GM21526 (cell line): ENCODE measurements at regions not wholly inside any gene's neighbourhood (a gene's known extent, or its start where the extent isn't known, plus 50 kb on each side); places are given as distances from the start of the nearest gene placed in this dataset.

Experiments used
- ATAC-seq: cut with Tn5 transposase; IDR thresholded peaks from one replicate; pipeline ENCODE4 v1.9.1; 2021; ENCODE audit warnings: moderate library complexity; ENCODE audit not compliant: unreplicated experiment, low FRiP score

GRCh38 chr20:11769825-11770224 lies 147.9 kb upstream of the BTBD3 start:
- ATAC-seq, result no peak

- ATAC-seq, result no peak
Measured at GRCh38 chr20:11772226-11772730, 145.4 kb upstream of the BTBD3 start.

- ATAC-seq, result no peak
Measured at GRCh38 chr20:11776687-11777086, 141.0 kb upstream of the BTBD3 start.

- no peak for ATAC-seq
Measured at GRCh38 chr20:11777387-11778205, 140.1 kb upstream of the BTBD3 start.

- no peak for ATAC-seq
Measured at GRCh38 chr20:11778206-11778570, 139.5 kb upstream of the BTBD3 start.

- no peak for ATAC-seq
Measured at GRCh38 chr20:11780765-11781369, 136.8 kb upstream of the BTBD3 start.

- ATAC-seq, result no peak
Measured at GRCh38 chr20:11783102-11783850, 134.4 kb upstream of the BTBD3 start.

GRCh38 chr20:11785885-11786507 lies 131.7 kb upstream of the BTBD3 start:
- ATAC-seq, result no peak

- ATAC-seq, result no peak
Measured at GRCh38 chr20:11790046-11790445, 127.6 kb upstream of the BTBD3 start.

GRCh38 chr20:11791316-11791715 lies 126.4 kb upstream of the BTBD3 start:
- ATAC-seq, result no peak

GRCh38 chr20:11791835-11792567 lies 125.7 kb upstream of the BTBD3 start:
- ATAC-seq, result no peak

- no peak for ATAC-seq
Measured at GRCh38 chr20:11792568-11792953, 125.1 kb upstream of the BTBD3 start.

GRCh38 chr20:11794525-11794924 lies 123.2 kb upstream of the BTBD3 start:
- no peak for ATAC-seq

- ATAC-seq, result no peak
Measured at GRCh38 chr20:11795071-11795615, 122.5 kb upstream of the BTBD3 start.

GRCh38 chr20:11796026-11796425 lies 121.7 kb upstream of the BTBD3 start:
- ATAC-seq, result no peak

- ATAC-seq, result no peak
Measured at GRCh38 chr20:11797156-11797555, 120.5 kb upstream of the BTBD3 start.

- ATAC-seq, result no peak
Measured at GRCh38 chr20:11799281-11799684, 118.4 kb upstream of the BTBD3 start.

- ATAC-seq, result no peak
Measured at GRCh38 chr20:11807054-11808048, 110.3 kb upstream of the BTBD3 start.

GRCh38 chr20:11808841-11809240 lies 108.9 kb upstream of the BTBD3 start:
- ATAC-seq, result no peak
